KMS-11 (cell line): ENCODE measurements at regions not wholly inside any gene's neighbourhood (a gene's known extent, or its start where the extent isn't known, plus 50 kb on each side); places are given as distances from the start of the nearest gene placed in this dataset.

Experiments
- H2AFZ ChIP-seq: fragments of 200-600 bp; sonication (generic); 2 replicates; pipeline ENCODE4 v1.6.1; 2016; ENCODE audit warnings: antibody characterized with exemption, mixed run types, low read depth
- H3K27ac ChIP-seq: fragments of 200-600 bp; sonication (generic); 2 replicates; pipeline ENCODE4 v1.6.1; 2016; ENCODE audit warnings: mild to moderate bottlenecking, mixed run types
- H3K27me3 ChIP-seq: fragments of 200-600 bp; sonication (generic); 2 replicates; pipeline ENCODE4 v1.6.1; 2017; ENCODE audit warnings: mild to moderate bottlenecking, low read depth, mixed run types, moderate library complexity; ENCODE audit not compliant: insufficient read depth
- H3K36me3 ChIP-seq: fragments of 200-600 bp; sonication (generic); 2 replicates; pipeline ENCODE4 v1.6.1; 2017; ENCODE audit warnings: mild to moderate bottlenecking, mixed run types; ENCODE audit not compliant: insufficient read depth
- H3K4me1 ChIP-seq: fragments of 200-600 bp; sonication (generic); 2 replicates; pipeline ENCODE4 v1.6.1; 2016; ENCODE audit warnings: mild to moderate bottlenecking, low read depth, mixed run types; ENCODE audit not compliant: poor library complexity, severe bottlenecking
- H3K4me2 ChIP-seq: fragments of 200-600 bp; sonication (generic); 2 replicates; pipeline ENCODE4 v1.7.0; 2016; ENCODE audit warnings: mild to moderate bottlenecking, mixed run types
- H3K4me3 ChIP-seq: fragments of 200-600 bp; sonication (generic); IDR thresholded peaks from 2 replicates; pipeline ENCODE4 v1.6.1; 2017; ENCODE audit warnings: low read depth, low read length, mixed read lengths; ENCODE audit not compliant: insufficient read depth
- H3K79me2 ChIP-seq: fragments of 200-600 bp; sonication (generic); 2 replicates; pipeline ENCODE4 v1.6.1; 2016; ENCODE audit warnings: low read depth, mixed run types; ENCODE audit not compliant: insufficient read depth
- H3K9ac ChIP-seq: fragments of 200-600 bp; sonication (generic); 2 replicates; pipeline ENCODE4 v1.6.1; 2016; ENCODE audit warnings: mild to moderate bottlenecking, mixed run types
- H4K20me1 ChIP-seq: fragments of 200-600 bp; sonication (generic); 2 replicates; pipeline ENCODE4 v1.6.1; 2016; ENCODE audit warnings: mild to moderate bottlenecking, mixed run types; ENCODE audit not compliant: insufficient read depth
- TF ChIP-seq, protein P1 (sequence below): fragments of 200-600 bp; sonication (generic); conservative IDR thresholded peaks from 2 replicates; pipeline ENCODE4 v1.6.1; 2017; ENCODE audit warnings: low read depth, mild to moderate bottlenecking, antibody characterized with exemption, low read length, moderate library complexity, mixed read lengths

GRCh38 chr10:62634576-62634975, 169.9 kb upstream of the ADO start:
- no peaks in the 10 kb centered on the region for H3K79me2 ChIP-seq
- peaks cover 19% of the 10 kb centered on the region for H3K4me1 ChIP-seq
- no peak overlapping the region for H3K4me2 ChIP-seq
- TF ChIP-seq, protein P1, sequence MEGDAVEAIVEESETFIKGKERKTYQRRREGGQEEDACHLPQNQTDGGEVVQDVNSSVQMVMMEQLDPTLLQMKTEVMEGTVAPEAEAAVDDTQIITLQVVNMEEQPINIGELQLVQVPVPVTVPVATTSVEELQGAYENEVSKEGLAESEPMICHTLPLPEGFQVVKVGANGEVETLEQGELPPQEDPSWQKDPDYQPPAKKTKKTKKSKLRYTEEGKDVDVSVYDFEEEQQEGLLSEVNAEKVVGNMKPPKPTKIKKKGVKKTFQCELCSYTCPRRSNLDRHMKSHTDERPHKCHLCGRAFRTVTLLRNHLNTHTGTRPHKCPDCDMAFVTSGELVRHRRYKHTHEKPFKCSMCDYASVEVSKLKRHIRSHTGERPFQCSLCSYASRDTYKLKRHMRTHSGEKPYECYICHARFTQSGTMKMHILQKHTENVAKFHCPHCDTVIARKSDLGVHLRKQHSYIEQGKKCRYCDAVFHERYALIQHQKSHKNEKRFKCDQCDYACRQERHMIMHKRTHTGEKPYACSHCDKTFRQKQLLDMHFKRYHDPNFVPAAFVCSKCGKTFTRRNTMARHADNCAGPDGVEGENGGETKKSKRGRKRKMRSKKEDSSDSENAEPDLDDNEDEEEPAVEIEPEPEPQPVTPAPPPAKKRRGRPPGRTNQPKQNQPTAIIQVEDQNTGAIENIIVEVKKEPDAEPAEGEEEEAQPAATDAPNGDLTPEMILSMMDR, result no peak
- H3K9ac ChIP-seq, result no peak overlapping the region
- no peaks in the 10 kb centered on the region for H4K20me1 ChIP-seq
- H3K27me3 ChIP-seq, result no peaks in the 10 kb centered on the region
- H2AFZ ChIP-seq, result no peak overlapping the region
- no peak overlapping the region for H3K4me3 ChIP-seq
- no peak overlapping the region for H3K27ac ChIP-seq
- no peaks in the 10 kb centered on the region for H3K36me3 ChIP-seq

- Histone ChIP-seq H3K9ac (no peak overlapping the region), H3K27me3 (no peaks in the 10 kb centered on the region), H3K79me2 (no peaks in the 10 kb centered on the region), H3K4me1 (peaks cover 19% of the 10 kb centered on the region), H3K27ac (no peak overlapping the region), H3K4me2 (no peak overlapping the region), H3K36me3 (no peaks in the 10 kb centered on the region), H3K4me3 (no peak overlapping the region), H4K20me1 (no peaks in the 10 kb centered on the region), H2AFZ (no peak overlapping the region)
- TF ChIP-seq, protein P1, result no peak
Observed at GRCh38 chr10:62635127-62635526, 169.4 kb upstream of the ADO start.

DNA sequence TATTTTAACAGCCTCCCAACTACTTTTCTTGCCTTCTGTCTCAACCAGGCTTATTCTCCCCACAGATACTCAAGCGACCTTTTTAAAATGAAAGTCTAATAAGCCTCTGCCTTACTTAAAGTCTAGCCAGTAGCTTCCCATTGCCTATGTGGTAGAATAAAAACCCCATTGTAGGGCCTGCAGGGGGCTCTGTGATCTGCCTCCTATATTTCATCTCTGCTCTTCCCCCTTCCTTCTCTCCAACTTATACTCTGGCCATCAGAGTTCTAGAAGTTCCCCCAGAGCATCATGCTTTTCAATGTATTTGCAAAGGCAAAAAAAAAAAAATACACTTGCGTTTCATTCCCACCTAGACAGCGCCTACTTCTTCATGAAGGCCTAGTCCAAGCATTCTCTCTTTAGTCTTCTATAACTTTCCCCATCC, 167.7 kb upstream of the ADO start:
- H3K79me2 ChIP-seq, result no peaks in the 10 kb centered on the region
- H3K36me3 ChIP-seq, result no peaks in the 10 kb centered on the region
- peak overlapping the region; percentile 51; the same call in 1 of the 2 replicates for H3K27ac ChIP-seq
- H3K4me1 ChIP-seq, result peaks cover 19% of the 10 kb centered on the region
- no peaks in the 10 kb centered on the region for H3K27me3 ChIP-seq
- peak overlapping the region; percentile 90 for H3K4me2 ChIP-seq
- H2AFZ ChIP-seq, result peak overlapping the region; percentile 92
- no peaks in the 10 kb centered on the region for H4K20me1 ChIP-seq
- TF ChIP-seq, protein P1, result peak; percentile 22; the same call in 1 of the 2 replicates
- H3K4me3 ChIP-seq, result no peak overlapping the region
- no peak overlapping the region for H3K9ac ChIP-seq

- H3K79me2 ChIP-seq, result no peaks in the 10 kb centered on the region
- H3K9ac ChIP-seq, result peak overlapping the region; percentile 23; the same call in 1 of the 2 replicates
- peak overlapping the region; percentile 92 for H2AFZ ChIP-seq
- H3K27me3 ChIP-seq, result no peaks in the 10 kb centered on the region
- H3K27ac ChIP-seq, result peak overlapping the region; percentile 51
- no peak overlapping the region for H3K4me3 ChIP-seq
- peak overlapping the region; percentile 90 for H3K4me2 ChIP-seq
- no peaks in the 10 kb centered on the region for H3K36me3 ChIP-seq
- H3K4me1 ChIP-seq, result peaks cover 19% of the 10 kb centered on the region
- TF ChIP-seq, protein P1, result no peak
- H4K20me1 ChIP-seq, result no peaks in the 10 kb centered on the region
Observed at GRCh38 chr10:62637249-62638061, 167.1 kb upstream of the ADO start.
